ENCODE measurements at regions not wholly inside any gene's neighbourhood (a gene's known extent, or its start where the extent isn't known, plus 50 kb on each side); places are given as distances from the start of the nearest gene placed in this dataset.

DNA sequence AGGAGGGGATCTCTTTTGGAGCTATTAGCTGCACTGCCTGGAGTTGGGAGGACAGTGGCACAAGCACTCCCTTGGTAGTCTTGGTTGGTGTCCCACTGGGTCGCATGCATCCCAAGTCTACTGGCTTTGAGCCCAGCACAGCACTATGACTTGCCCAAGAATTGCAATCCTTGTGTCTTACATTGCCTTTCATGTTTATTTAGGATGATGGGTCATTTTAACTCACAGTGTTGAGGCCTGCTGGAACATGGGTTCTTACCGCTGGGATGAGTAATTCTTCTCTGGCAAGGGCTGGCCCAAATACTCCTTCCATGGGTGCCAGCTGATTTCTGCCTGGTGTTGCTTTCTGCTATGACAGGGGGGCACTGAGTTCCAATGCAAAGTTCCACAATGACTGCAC is 185.5 kb downstream of the TEX13C start:
- Histone ChIP-seq H3K4me3 (ENCODE audit: low read length in 2 of 2) (no peak overlapping the region), H2BK15ac (ENCODE audit: low read length) (no peak overlapping the region)
- WGBS, 2 donors (ENCODE audit: extremely low coverage in 2 of 2, insufficient read length in 2 of 2, insufficient replicate concordance in 1 of 2): no CpG with 5 or more reads among the region's 2 CpGs

DNA sequence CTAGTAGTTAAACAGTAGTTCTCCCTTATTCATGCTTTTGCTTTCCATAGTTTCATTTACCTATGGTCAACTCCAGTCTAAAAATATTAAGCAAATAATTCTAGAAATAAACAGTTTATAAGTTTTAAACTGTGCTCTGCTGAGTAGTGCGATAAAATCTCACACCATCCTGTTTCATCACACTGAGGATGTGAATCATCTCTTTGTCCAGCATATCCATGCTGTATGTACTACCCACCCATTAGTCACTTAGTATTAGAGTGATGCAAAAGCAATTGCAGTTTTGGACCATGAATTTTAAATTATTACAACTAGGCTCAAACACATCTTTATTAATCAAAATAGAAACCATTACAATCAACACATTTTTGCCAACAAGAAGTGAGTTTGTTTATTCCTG is 187.4 kb downstream of the TEX13C start:
- Histone ChIP-seq H2BK12ac (ENCODE audit: low read length) (no peak overlapping the region), H3K27me3 (ENCODE audit: control insufficient read depth in 3 of 3, insufficient read depth in 3 of 3, low read depth in 1 of 3, low read length in 3 of 3) (no peaks in the 10 kb centered on the region), H3K27ac (replicated peaks; ENCODE audit: low read length) (no peak overlapping the region), H2BK15ac (ENCODE audit: low read length) (no peak overlapping the region), H3K4me3 (ENCODE audit: low read length in 2 of 2) (no peak overlapping the region), H3K36me3 (replicated peaks in 1 of 2; ENCODE audit: control insufficient read depth in 2 of 2, insufficient read depth in 2 of 2, low read length in 2 of 2) (no peaks in the 10 kb centered on the region), H3K18ac (ENCODE audit: low read length) (no peak overlapping the region), H4K8ac (ENCODE audit: low read depth, low read length) (no peak overlapping the region), H2AK5ac (ENCODE audit: low read depth, low read length) (no peak overlapping the region), H2BK120ac (ENCODE audit: low read depth, low read length) (no peak overlapping the region), H3K9ac (ENCODE audit: low read depth, low read length, poor library complexity) (no peak overlapping the region), H3K4ac (ENCODE audit: low read length) (no peak overlapping the region), H3K4me1 (ENCODE audit: control insufficient read depth in 2 of 2, insufficient read depth in 1 of 2, low read depth in 1 of 2, low read length in 2 of 2) (no peaks in the 10 kb centered on the region), H4K91ac (ENCODE audit: low read depth, low read length, poor library complexity) (no peak overlapping the region), H3K9me3 (replicated peaks in 1 of 2; ENCODE audit: control insufficient read depth in 2 of 2, insufficient read depth in 1 of 2, low read depth in 1 of 2, low read length in 2 of 2) (no peaks in the 10 kb centered on the region), H3K79me1 (ENCODE audit: low read depth, low read length) (no peaks in the 10 kb centered on the region), H2BK5ac (ENCODE audit: low read length) (no peak overlapping the region), H2AFZ (ENCODE audit: low read length) (no peak overlapping the region), H3K23ac (ENCODE audit: low read depth, low read length, poor library complexity) (no peak overlapping the region), H3K4me2 (ENCODE audit: insufficient read depth, low read length, poor library complexity, severe bottlenecking) (no peak overlapping the region), H3K14ac (ENCODE audit: low read length) (no peak overlapping the region)
- no peak for DNase-seq (ENCODE audit: low spot score)
- whole genome bisulfite sequencing, 2 donors (ENCODE audit: extremely low coverage in 2 of 2, insufficient read length in 2 of 2, insufficient replicate concordance in 1 of 2): no CpG with 5 or more reads among the region's 1 CpG

More for the DNA sequence above, 185.5 kb downstream of the TEX13C start:
- H2AFZ ChIP-seq (ENCODE audit: low read length): no peak overlapping the region
- no peak overlapping the region for H3K27ac ChIP-seq (replicated peaks; ENCODE audit: low read length)
- H4K8ac ChIP-seq (ENCODE audit: low read depth, low read length): no peak overlapping the region
- no peak overlapping the region for H3K23ac ChIP-seq (ENCODE audit: low read depth, low read length, poor library complexity)
- H3K9ac ChIP-seq (ENCODE audit: low read depth, low read length, poor library complexity): no peak overlapping the region
- no peak overlapping the region for H3K18ac ChIP-seq (ENCODE audit: low read length)
- no peaks in the 10 kb centered on the region for H3K27me3 ChIP-seq (ENCODE audit: control insufficient read depth in 3 of 3, insufficient read depth in 3 of 3, low read depth in 1 of 3, low read length in 3 of 3)
- no peak overlapping the region for H3K14ac ChIP-seq (ENCODE audit: low read length)
- no peak overlapping the region for H3K4me2 ChIP-seq (ENCODE audit: insufficient read depth, low read length, poor library complexity, severe bottlenecking)
- H3K79me1 ChIP-seq (ENCODE audit: low read depth, low read length): no peaks in the 10 kb centered on the region
- no peaks in the 10 kb centered on the region for H3K9me3 ChIP-seq (replicated peaks in 1 of 2; ENCODE audit: control insufficient read depth in 2 of 2, insufficient read depth in 1 of 2, low read depth in 1 of 2, low read length in 2 of 2)
- H3K36me3 ChIP-seq (replicated peaks in 1 of 2; ENCODE audit: control insufficient read depth in 2 of 2, insufficient read depth in 2 of 2, low read length in 2 of 2): no peaks in the 10 kb centered on the region
- no peak overlapping the region for H2BK12ac ChIP-seq (ENCODE audit: low read length)
- no peak overlapping the region for H4K91ac ChIP-seq (ENCODE audit: low read depth, low read length, poor library complexity)
- H3K4ac ChIP-seq (ENCODE audit: low read length): no peak overlapping the region
- H3K4me1 ChIP-seq (ENCODE audit: control insufficient read depth in 2 of 2, insufficient read depth in 1 of 2, low read depth in 1 of 2, low read length in 2 of 2): no peaks in the 10 kb centered on the region
- H2BK120ac ChIP-seq (ENCODE audit: low read depth, low read length): no peak overlapping the region
- DNase-seq (ENCODE audit: low spot score): no peak
- no peak overlapping the region for H2BK5ac ChIP-seq (ENCODE audit: low read length)
- H2AK5ac ChIP-seq (ENCODE audit: low read depth, low read length): no peak overlapping the region

DNA sequence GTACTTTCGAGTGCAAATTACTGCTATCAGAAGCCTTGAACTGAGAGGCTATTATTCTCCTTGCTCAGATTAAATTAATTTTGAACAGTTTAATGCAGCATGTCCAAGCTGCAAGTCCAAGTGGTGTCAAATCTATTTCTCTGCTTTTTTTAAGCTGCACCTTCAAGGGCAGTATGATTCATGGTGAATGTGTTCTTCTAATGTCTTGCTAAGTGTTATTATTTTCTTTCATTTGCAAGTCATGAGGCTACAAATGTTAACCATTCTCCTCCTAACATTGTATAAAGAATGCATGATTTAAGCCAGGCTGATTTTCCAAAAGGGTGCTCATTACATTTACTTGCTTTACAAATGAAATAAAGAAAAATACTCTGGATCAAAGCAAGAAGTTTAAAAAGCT is 200.4 kb downstream of the TEX13C start:
- H4K8ac ChIP-seq (ENCODE audit: low read depth, low read length): no peak overlapping the region
- H2BK15ac ChIP-seq (ENCODE audit: low read length): no peak overlapping the region
- H3K23ac ChIP-seq (ENCODE audit: low read depth, low read length, poor library complexity): no peak overlapping the region
- no peak overlapping the region for H3K14ac ChIP-seq (ENCODE audit: low read length)
- no peak overlapping the region for H3K4me3 ChIP-seq (ENCODE audit: low read length in 2 of 2)
- H3K36me3 ChIP-seq (replicated peaks in 1 of 2; ENCODE audit: control insufficient read depth in 2 of 2, insufficient read depth in 2 of 2, low read length in 2 of 2): no peaks in the 10 kb centered on the region
- H2BK120ac ChIP-seq (ENCODE audit: low read depth, low read length): no peak overlapping the region
- no peak overlapping the region for H2BK5ac ChIP-seq (ENCODE audit: low read length)
- H3K9me3 ChIP-seq (replicated peaks in 1 of 2; ENCODE audit: control insufficient read depth in 2 of 2, insufficient read depth in 1 of 2, low read depth in 1 of 2, low read length in 2 of 2): no peaks in the 10 kb centered on the region
- no peak overlapping the region for H3K27ac ChIP-seq (replicated peaks; ENCODE audit: low read length)
- H3K18ac ChIP-seq (ENCODE audit: low read length): no peak overlapping the region
- H3K4me1 ChIP-seq (ENCODE audit: control insufficient read depth in 2 of 2, insufficient read depth in 1 of 2, low read depth in 1 of 2, low read length in 2 of 2): no peaks in the 10 kb centered on the region
- H3K79me1 ChIP-seq (ENCODE audit: low read depth, low read length): no peaks in the 10 kb centered on the region
- no peak overlapping the region for H2BK12ac ChIP-seq (ENCODE audit: low read length)
- no peak overlapping the region for H3K4ac ChIP-seq (ENCODE audit: low read length)
- no peak for DNase-seq (ENCODE audit: low spot score)
- no peak overlapping the region for H3K9ac ChIP-seq (ENCODE audit: low read depth, low read length, poor library complexity)
- no peaks in the 10 kb centered on the region for H3K27me3 ChIP-seq (ENCODE audit: control insufficient read depth in 3 of 3, insufficient read depth in 3 of 3, low read depth in 1 of 3, low read length in 3 of 3)
- no peak overlapping the region for H4K91ac ChIP-seq (ENCODE audit: low read depth, low read length, poor library complexity)
- no peak overlapping the region for H3K4me2 ChIP-seq (ENCODE audit: insufficient read depth, low read length, poor library complexity, severe bottlenecking)
- WGBS, 2 donors (ENCODE audit: extremely low coverage in 2 of 2, insufficient read length in 2 of 2, insufficient replicate concordance in 1 of 2): no CpG with 5 or more reads among the region's 1 CpG
- H2AFZ ChIP-seq (ENCODE audit: low read length): no peak overlapping the region
- no peak overlapping the region for H2AK5ac ChIP-seq (ENCODE audit: low read depth, low read length)

DNA sequence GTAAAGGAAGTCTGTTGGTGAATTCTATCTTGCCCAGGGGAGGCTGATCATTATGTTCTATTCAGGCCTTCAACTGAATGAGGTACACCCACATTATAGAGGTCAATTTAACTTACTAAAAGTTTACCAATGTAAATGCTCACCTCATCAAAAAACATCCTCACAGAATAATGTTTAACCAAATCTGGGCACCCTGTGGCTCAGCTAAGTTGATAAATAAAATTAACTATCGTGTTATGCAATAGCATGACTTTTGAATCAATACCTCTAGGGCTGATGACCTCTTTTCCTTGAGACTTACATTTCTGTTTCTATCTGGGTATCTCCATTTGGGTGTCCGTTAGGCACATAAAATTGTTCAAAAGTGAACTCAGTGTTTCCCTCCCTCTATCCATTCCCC is 203.1 kb downstream of the TEX13C start:
- H3K23ac ChIP-seq (ENCODE audit: low read depth, low read length, poor library complexity): no peak overlapping the region
- H3K79me1 ChIP-seq (ENCODE audit: low read depth, low read length): no peaks in the 10 kb centered on the region
- no peak overlapping the region for H2AFZ ChIP-seq (ENCODE audit: low read length)
- H3K4me3 ChIP-seq (ENCODE audit: low read length in 2 of 2): no peak overlapping the region
- no peak overlapping the region for H2BK120ac ChIP-seq (ENCODE audit: low read depth, low read length)
- no CpG with 5 or more reads among the region's 2 CpGs for WGBS, 2 donors (ENCODE audit: extremely low coverage in 2 of 2, insufficient read length in 2 of 2, insufficient replicate concordance in 1 of 2)
- H3K36me3 ChIP-seq (replicated peaks in 1 of 2; ENCODE audit: control insufficient read depth in 2 of 2, insufficient read depth in 2 of 2, low read length in 2 of 2): no peaks in the 10 kb centered on the region
- no peak for DNase-seq (ENCODE audit: low spot score)
- H3K9me3 ChIP-seq (replicated peaks in 1 of 2; ENCODE audit: control insufficient read depth in 2 of 2, insufficient read depth in 1 of 2, low read depth in 1 of 2, low read length in 2 of 2): no peaks in the 10 kb centered on the region
- H2BK12ac ChIP-seq (ENCODE audit: low read length): no peak overlapping the region
- H3K18ac ChIP-seq (ENCODE audit: low read length): no peak overlapping the region
- no peak overlapping the region for H2BK15ac ChIP-seq (ENCODE audit: low read length)
- no peak overlapping the region for H4K91ac ChIP-seq (ENCODE audit: low read depth, low read length, poor library complexity)
- H4K8ac ChIP-seq (ENCODE audit: low read depth, low read length): no peak overlapping the region
- H2BK5ac ChIP-seq (ENCODE audit: low read length): no peak overlapping the region
- H3K27ac ChIP-seq (replicated peaks; ENCODE audit: low read length): no peak overlapping the region
- H3K4me1 ChIP-seq (ENCODE audit: control insufficient read depth in 2 of 2, insufficient read depth in 1 of 2, low read depth in 1 of 2, low read length in 2 of 2): no peaks in the 10 kb centered on the region
- H3K27me3 ChIP-seq (ENCODE audit: control insufficient read depth in 3 of 3, insufficient read depth in 3 of 3, low read depth in 1 of 3, low read length in 3 of 3): no peaks in the 10 kb centered on the region
- no peak overlapping the region for H3K9ac ChIP-seq (ENCODE audit: low read depth, low read length, poor library complexity)
- H3K14ac ChIP-seq (ENCODE audit: low read length): no peak overlapping the region
- H2AK5ac ChIP-seq (ENCODE audit: low read depth, low read length): no peak overlapping the region
- H3K4me2 ChIP-seq (ENCODE audit: insufficient read depth, low read length, poor library complexity, severe bottlenecking): no peak overlapping the region
- H3K4ac ChIP-seq (ENCODE audit: low read length): no peak overlapping the region
